OCI-LY7 (cell line): ENCODE measurements at regions not wholly inside any gene's neighbourhood (a gene's known extent, or its start where the extent isn't known, plus 50 kb on each side); places are given as distances from the start of the nearest gene placed in this dataset.

Experiments used
- BruUV-seq: library from RNA; stranded (reverse); fragments of 400-500 nt; replicated peaks from 2 replicates; lab custom pipeline; 2021; lab: Mats Ljungman, UMichigan
- CTCF ChIA-PET: fragments of 300-600 bp; sonication (Branson Sonifier 250); formaldehyde crosslinking; loops from one replicate; lab custom pipeline; 2022; ENCODE audit warnings: antibody characterized with exemption; ENCODE audit not compliant: unreplicated experiment; lab: Charles Lee
- POLR2A ChIA-PET: fragments of 300-600 bp; sonication (Branson Sonifier 250); formaldehyde crosslinking; loops from one replicate; lab custom pipeline; 2022; ENCODE audit warnings: antibody characterized with exemption; lab: Charles Lee
- DNase-seq: peaks from one replicate; pipeline ENCODE4 v3.0.0-alpha.2; 2015; ENCODE audit warnings: low spot score
- H2AFZ ChIP-seq: fragments of 200-600 bp; sonication (generic), shearing (Covaris generic); 2 replicates; pipeline ENCODE4 v1.6.1; 2014; ENCODE audit warnings: mild to moderate bottlenecking, antibody characterized with exemption, low read length, moderate library complexity
- H3K27ac ChIP-seq: fragments of 200-600 bp; sonication (generic); 2 replicates; pipeline ENCODE4 v1.5.1; 2014; ENCODE audit warnings: mixed run types, low read depth, mild to moderate bottlenecking, moderate library complexity, low read length, inconsistent platforms; ENCODE audit not compliant: poor library complexity, severe bottlenecking
- H3K36me3 ChIP-seq: fragments of 200-600 bp; sonication (generic); 2 replicates; pipeline ENCODE4 v1.6.1; 2014; ENCODE audit warnings: mild to moderate bottlenecking, antibody characterized with exemption, low read length, moderate library complexity, mixed read lengths; ENCODE audit not compliant: insufficient read depth
- H3K4me1 ChIP-seq: fragments of 200-600 bp; sonication (generic); 2 replicates; pipeline ENCODE4 v1.5.1; 2014; ENCODE audit warnings: mild to moderate bottlenecking, low read length; ENCODE audit not compliant: insufficient read depth, poor library complexity, severe bottlenecking
- H3K4me2 ChIP-seq: fragments of 200-600 bp; sonication (generic); 2 replicates; pipeline ENCODE4 v1.6.1; 2014; ENCODE audit warnings: mild to moderate bottlenecking, low read length
- H3K4me3 ChIP-seq: fragments of 200-600 bp; sonication (generic); 2 replicates; pipeline ENCODE4 v1.5.1; 2014; ENCODE audit warnings: mild to moderate bottlenecking, low read depth, low read length; ENCODE audit not compliant: poor library complexity, severe bottlenecking
- H3K79me2 ChIP-seq: fragments of 200-600 bp; sonication (generic); 2 replicates; pipeline ENCODE4 v1.6.1; 2016; ENCODE audit warnings: low read depth, mild to moderate bottlenecking, low read length, moderate library complexity, mixed read lengths; ENCODE audit not compliant: insufficient read depth
- H3K9me2 ChIP-seq: fragments of 200-600 bp; sonication (generic); 2 replicates; pipeline ENCODE4 v1.6.1; 2016; ENCODE audit warnings: mild to moderate bottlenecking, low read length, mixed read lengths; ENCODE audit not compliant: insufficient read depth
- H3K9me3 ChIP-seq: fragments of 200-600 bp; sonication (generic); 2 replicates; pipeline ENCODE4 v1.6.1; 2014; ENCODE audit warnings: mild to moderate bottlenecking, mixed run types, low read length, mixed read lengths
- H4K20me1 ChIP-seq: fragments of 200-600 bp; sonication (generic); 2 replicates; pipeline ENCODE4 v1.6.1; 2014; ENCODE audit warnings: mild to moderate bottlenecking, antibody characterized with exemption, low read length, moderate library complexity, mixed read lengths; ENCODE audit not compliant: insufficient read depth
- CTCF ChIP-seq: fragments of 200-600 bp; sonication (generic); conservative IDR thresholded peaks from 2 replicates; pipeline ENCODE4 v1.5.1; 2014; ENCODE audit warnings: mild to moderate bottlenecking, antibody characterized with exemption, low read length, moderate library complexity, mixed read lengths
- EZH2phosphoT487 ChIP-seq: fragments of 200-600 bp; sonication (generic); IDR thresholded peaks from 2 replicates; pipeline ENCODE4 v1.6.1; 2018; ENCODE audit warnings: low read depth, borderline replicate concordance, mild to moderate bottlenecking, mixed run types, antibody characterized with exemption, low read length, moderate library complexity, mixed read lengths
- intact Hi-C: fragments of 100-400 bp; cut with micrococcal nuclease; formaldehyde crosslinking; loops from one replicate; pipeline ENCODE4 v1.10.0; 2022; ENCODE audit not compliant: unreplicated experiment

GRCh38 chr17:14417336-14417735 is 116.5 kb downstream of the HS3ST3B1 start:
- Histone ChIP-seq H3K9me3 (peaks cover 9% of the 10 kb centered on the region; the same call in 1 of the 2 replicates), H3K36me3 (no peaks in the 10 kb centered on the region; the same call in 1 of the 2 replicates), H3K9me2 (no peaks in the 10 kb centered on the region), H3K27ac (no peak overlapping the region), H2AFZ (no peak overlapping the region), H4K20me1 (no peaks in the 10 kb centered on the region), H3K4me2 (no peak overlapping the region), H3K4me1 (no peaks in the 10 kb centered on the region), H3K4me3 (no peak overlapping the region), H3K79me2 (no peaks in the 10 kb centered on the region)
- ChIA-PET CTCF (no interaction called here), POLR2A (interaction anchor here (1.0 kb wide), 1 partner anchor 11 kb away, joined by 3 read pairs; no protein-coding TSS in a partner anchor)
- no TSS peak for BruUV-seq
- DNase-seq: no peak
- intact Hi-C loops: no loop called here
- no peak for TF ChIP-seq CTCF
- TF ChIP-seq EZH2phosphoT487: no peak

GRCh38 chr17:14409292-14409691 is 108.4 kb downstream of the HS3ST3B1 start:
- Histone ChIP-seq H2AFZ (no peak overlapping the region), H4K20me1 (no peaks in the 10 kb centered on the region), H3K27ac (no peak overlapping the region), H3K4me3 (no peak overlapping the region), H3K36me3 (no peaks in the 10 kb centered on the region), H3K9me2 (no peaks in the 10 kb centered on the region), H3K9me3 (peaks cover 18% of the 10 kb centered on the region; the same call in 1 of the 2 replicates), H3K4me2 (no peak overlapping the region), H3K79me2 (no peaks in the 10 kb centered on the region), H3K4me1 (no peaks in the 10 kb centered on the region)
- no peak for DNase-seq
- ChIA-PET POLR2A (interaction anchor here (0.9 to 1.0 kb wide), 2 partner anchors 15 to 20 kb away, joined by 3 read pairs; no protein-coding TSS in a partner anchor), CTCF (no interaction called here)
- no peak for TF ChIP-seq EZH2phosphoT487
- no peak for TF ChIP-seq CTCF
- BruUV-seq: no TSS peak
- intact Hi-C loops: no loop called here

GRCh38 chr17:14407541-14407940 is 106.7 kb downstream of the HS3ST3B1 start:
- Histone ChIP-seq H4K20me1 (no peaks in the 10 kb centered on the region), H3K27ac (no peak overlapping the region), H3K79me2 (no peaks in the 10 kb centered on the region), H3K4me1 (no peaks in the 10 kb centered on the region), H3K9me3 (peaks cover 18% of the 10 kb centered on the region; the same call in 1 of the 2 replicates), H3K9me2 (no peaks in the 10 kb centered on the region), H3K36me3 (no peaks in the 10 kb centered on the region), H3K4me3 (no peak overlapping the region), H3K4me2 (no peak overlapping the region), H2AFZ (no peak overlapping the region)
- DNase-seq: no peak
- TF ChIP-seq EZH2phosphoT487 (no peak), CTCF (no peak)
- CTCF ChIA-PET: no interaction called here
- BruUV-seq: no TSS peak
- POLR2A ChIA-PET: no interaction called here
- intact Hi-C loops: no loop called here
